ENCODE measurements at regions not wholly inside any gene's neighbourhood (a gene's known extent, or its start where the extent isn't known, plus 50 kb on each side); places are given as distances from the start of the nearest gene placed in this dataset.

DNA sequence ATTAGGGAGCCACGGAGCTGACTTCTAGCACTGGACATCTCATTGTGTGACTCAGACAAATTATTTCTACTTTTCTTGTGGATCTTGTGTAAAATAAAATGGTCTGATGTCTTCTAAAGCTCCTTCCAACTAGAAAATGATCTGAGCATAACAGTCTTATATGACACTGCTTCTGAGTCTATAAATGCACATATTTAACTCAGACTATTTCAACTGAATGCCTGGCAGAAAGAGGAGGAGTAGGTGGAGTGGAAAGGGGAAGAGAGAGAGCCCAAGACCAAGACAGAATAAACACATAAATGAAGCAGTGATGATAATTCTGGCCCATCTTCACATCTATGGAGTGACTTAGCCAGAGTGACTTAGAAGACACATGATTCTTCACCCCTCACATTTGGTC, 162.3 kb upstream of the PDZRN3 start:
- DNase-seq, result no peak
- Histone ChIP-seq H3K36me3 (replicated peaks in 1 of 2; ENCODE audit: control insufficient read depth in 1 of 2, insufficient read depth in 2 of 2, low read length in 2 of 2) (no peaks in the 10 kb centered on the region), H4K20me1 (ENCODE audit: insufficient read depth, low read length) (no peaks in the 10 kb centered on the region), H3K27me3 (ENCODE audit: control insufficient read depth in 2 of 2, insufficient read depth in 2 of 2, low read length in 2 of 2) (no peaks in the 10 kb centered on the region), H3K4me3 (replicated peaks in 1 of 3; ENCODE audit: low read depth in 2 of 3, low read length in 3 of 3) (no peak overlapping the region), H3K9ac (ENCODE audit: insufficient read depth, low read length, poor library complexity, severe bottlenecking) (no peak overlapping the region), H2AFZ (ENCODE audit: insufficient read depth, low read depth, low read length, poor library complexity, severe bottlenecking) (no peak overlapping the region), H3K79me2 (ENCODE audit: insufficient read depth, low read length) (no peaks in the 10 kb centered on the region), H3K9me3 (replicated peaks in 1 of 2; ENCODE audit: control insufficient read depth in 1 of 2, insufficient read depth in 1 of 2, low read length in 2 of 2) (no peaks in the 10 kb centered on the region), H3K27ac (ENCODE audit: low read depth in 1 of 2, low read length in 2 of 2) (no peak overlapping the region), H3K4me1 (ENCODE audit: control insufficient read depth in 1 of 2, insufficient read depth in 2 of 2, low read length in 2 of 2) (no peaks in the 10 kb centered on the region), H3K4me2 (replicated peaks; ENCODE audit: extremely low read depth, low read length, poor library complexity, severe bottlenecking) (no peak overlapping the region)
- H3K27me3 Mint-ChIP-seq (ENCODE audit: low read depth in 3 of 3), result peaks cover 0 to 3% (median 2%) of the 10 kb centered on the region in 3 donors
- TF ChIP-seq CTCF (IDR thresholded peaks at IDR 0.05), result no peak
- no peaks in the 10 kb centered on the region for H3K9me3 Mint-ChIP-seq
- intact Hi-C loops (cut with micrococcal nuclease), result no loop called here
- H3K27ac Mint-ChIP-seq, result no peak overlapping the region
- WGBS (ENCODE audit: insufficient coverage), result no CpG with 5 or more reads among the region's 1 CpG
- H3K4me3 Mint-ChIP-seq, result no peak overlapping the region
- no peaks in the 10 kb centered on the region for H3K36me3 Mint-ChIP-seq
- H3K4me1 Mint-ChIP-seq, result no peaks in the 10 kb centered on the region

- Histone ChIP-seq H3K9me3 (replicated peaks in 1 of 2; ENCODE audit: control insufficient read depth in 1 of 2, insufficient read depth in 1 of 2, low read length in 2 of 2) (no peaks in the 10 kb centered on the region), H3K79me2 (ENCODE audit: insufficient read depth, low read length) (no peaks in the 10 kb centered on the region), H3K36me3 (replicated peaks in 1 of 2; ENCODE audit: control insufficient read depth in 1 of 2, insufficient read depth in 2 of 2, low read length in 2 of 2) (no peaks in the 10 kb centered on the region), H3K4me2 (replicated peaks; ENCODE audit: extremely low read depth, low read length, poor library complexity, severe bottlenecking) (no peak overlapping the region), H3K4me1 (ENCODE audit: control insufficient read depth in 1 of 2, insufficient read depth in 2 of 2, low read length in 2 of 2) (no peaks in the 10 kb centered on the region), H3K4me3 (replicated peaks in 1 of 3; ENCODE audit: low read depth in 2 of 3, low read length in 3 of 3) (no peak overlapping the region), H2AFZ (ENCODE audit: insufficient read depth, low read depth, low read length, poor library complexity, severe bottlenecking) (no peak overlapping the region), H3K27ac (ENCODE audit: low read depth in 1 of 2, low read length in 2 of 2) (no peak overlapping the region), H3K27me3 (ENCODE audit: control insufficient read depth in 2 of 2, insufficient read depth in 2 of 2, low read length in 2 of 2) (no peaks in the 10 kb centered on the region), H4K20me1 (ENCODE audit: insufficient read depth, low read length) (no peaks in the 10 kb centered on the region), H3K9ac (ENCODE audit: insufficient read depth, low read length, poor library complexity, severe bottlenecking) (no peak overlapping the region)
- intact Hi-C loops (cut with micrococcal nuclease), result no loop called here
- Mint-ChIP-seq H3K27me3 (ENCODE audit: low read depth in 3 of 3) (peaks cover 0 to 3% (median 2%) of the 10 kb centered on the region in 3 donors), H3K27ac (peak overlapping the region in 1 of 7 donors; percentile 2), H3K36me3 (no peaks in the 10 kb centered on the region), H3K4me1 (no peaks in the 10 kb centered on the region), H3K4me3 (no peak overlapping the region), H3K9me3 (no peaks in the 10 kb centered on the region)
- TF ChIP-seq CTCF (IDR thresholded peaks at IDR 0.05), result no peak
- WGBS (ENCODE audit: insufficient coverage), result no CpG with 5 or more reads among the region's 1 CpG
- DNase-seq, result peak in 1 of 3 donors; percentile 13
These were observed 161.6 kb upstream of the PDZRN3 start for GRCh38 chr3:73786321-73786807.

Data from CD14-positive monocyte (primary cell).